C1 segment of cervical spinal cord (tissue), 14 donors: ENCODE measurements at regions not wholly inside any gene's neighbourhood (a gene's known extent, or its start where the extent isn't known, plus 50 kb on each side); places are given as distances from the start of the nearest gene placed in this dataset.

Experiments
- DNase-seq, 14 donors: peaks; one replicate each; lab custom pipeline; 2025; lab: John Stamatoyannopoulos, UW

DNA sequence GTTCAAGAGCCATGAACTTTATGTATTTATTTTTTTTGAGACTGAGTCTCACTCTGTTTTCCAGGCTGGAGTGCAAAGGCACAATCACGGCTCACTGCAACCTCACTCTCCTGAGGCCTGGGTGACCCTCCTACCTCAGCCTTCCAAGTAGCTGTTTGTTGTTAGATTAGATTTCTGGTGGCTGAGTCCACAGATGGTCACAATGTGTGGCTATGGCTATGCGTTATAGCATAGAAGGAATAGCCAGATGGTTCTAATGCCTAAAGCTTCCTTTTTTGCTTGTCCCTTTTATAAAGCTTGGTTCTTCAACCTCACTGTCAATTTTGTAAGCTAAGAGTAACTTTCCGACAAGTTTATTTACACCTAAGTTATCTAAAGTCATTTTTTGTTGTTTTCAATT, 62.3 kb upstream of the FMN2 start:
- no peak for DNase-seq

GRCh38 chr1:240030236-240030635, 61.4 kb upstream of the FMN2 start:
- DNase-seq, result no peak

- no peak for DNase-seq
These were observed 60.7 kb upstream of the FMN2 start for GRCh38 chr1:240031009-240031408.

- no peak for DNase-seq
These were observed 60.3 kb upstream of the FMN2 start for GRCh38 chr1:240031414-240031813.

DNA sequence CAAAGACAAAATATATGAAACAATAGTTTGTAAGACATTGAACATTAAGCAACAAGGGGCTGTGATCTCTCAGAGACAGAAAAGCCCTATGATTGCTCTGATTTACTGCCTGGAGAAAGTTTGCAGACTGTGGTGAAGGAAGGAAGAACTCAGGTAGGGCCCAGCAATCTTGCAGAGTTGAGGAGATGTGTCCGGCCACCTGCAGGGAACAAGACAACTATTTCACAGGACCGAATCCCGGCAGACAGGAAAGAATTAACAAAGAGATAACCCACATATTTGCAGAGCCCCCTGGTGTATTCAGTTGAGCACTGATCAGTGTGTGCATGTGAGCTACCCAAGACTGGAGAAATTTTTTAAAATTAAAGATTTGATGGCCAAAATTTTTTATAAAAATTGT, 58.3 kb upstream of the FMN2 start:
- no peak for DNase-seq

- no peak for DNase-seq
These were observed 55.2 kb upstream of the FMN2 start for GRCh38 chr1:240036526-240036925.
